IMR-90 (cell line): ENCODE measurements at regions not wholly inside any gene's neighbourhood (a gene's known extent, or its start where the extent isn't known, plus 50 kb on each side); places are given as distances from the start of the nearest gene placed in this dataset.

ENCODE experiments used
- ATAC-seq: fragments of 200-7000 bp; cut with Tn5 transposase; 2 replicates; pipeline ENCODE4 v1.9.1; 2020; ENCODE audit warnings: low read depth, mild to moderate bottlenecking, moderate library complexity
- BruUV-seq: library from RNA; stranded (reverse); fragments of 400-500 nt; replicated peaks from 2 replicates; lab custom pipeline; 2021; lab: Mats Ljungman, UMichigan
- CTCF ChIA-PET: fragments of 300-600 bp; formaldehyde crosslinking; extraction: SDS; loops from one replicate; lab custom pipeline; 2021; ENCODE audit warnings: antibody characterized with exemption; lab: Yijun Ruan, JAX
- POLR2A ChIA-PET: fragments of 300-600 bp; sonication (Branson Sonifier 250); formaldehyde crosslinking; loops from one replicate; lab custom pipeline; 2022; ENCODE audit warnings: antibody characterized with exemption; ENCODE audit not compliant: unreplicated experiment; lab: Charles Lee
- DNase-seq: peaks from one replicate; pipeline ENCODE4 v3.0.0; 2013
- H2AFZ ChIP-seq: replicated peaks from 2 replicates; pipeline ENCODE3; 2013; ENCODE audit warnings: low read length, mild to moderate bottlenecking; ENCODE audit not compliant: poor library complexity
- H2AK5ac ChIP-seq: 2 replicates; pipeline ENCODE4 v1.6.1; 2013; ENCODE audit warnings: low read depth, low read length, inconsistent platforms
- H2AK9ac ChIP-seq: replicated peaks from 2 replicates; pipeline ENCODE3; 2013; ENCODE audit warnings: mild to moderate bottlenecking, low read depth, low read length, moderate library complexity; ENCODE audit not compliant: poor library complexity
- H2BK120ac ChIP-seq: 2 replicates; pipeline ENCODE4 v1.6.1; 2013; ENCODE audit warnings: low read depth, low read length, inconsistent platforms
- H2BK15ac ChIP-seq: 3 replicates; pipeline ENCODE4 v1.6.1; 2013; ENCODE audit warnings: low read depth, low read length, inconsistent platforms
- H2BK20ac ChIP-seq: 2 replicates; pipeline ENCODE4 v1.6.1; 2013; ENCODE audit warnings: low read depth, mild to moderate bottlenecking, inconsistent platforms, low read length, moderate library complexity
- H2BK5ac ChIP-seq: 2 replicates; pipeline ENCODE4 v1.6.1; 2013; ENCODE audit warnings: mild to moderate bottlenecking, low read depth, low read length, inconsistent platforms; ENCODE audit not compliant: poor library complexity, severe bottlenecking
- H3K14ac ChIP-seq: replicated peaks from 2 replicates; pipeline ENCODE4 v1.6.1; 2013; ENCODE audit warnings: low read depth, low read length, inconsistent platforms
- H3K18ac ChIP-seq: 2 replicates; pipeline ENCODE4 v1.6.1; 2013; ENCODE audit warnings: low read depth, low read length, control low read depth
- H3K23ac ChIP-seq: 2 replicates; pipeline ENCODE4 v1.6.1; 2013; ENCODE audit warnings: low read depth, low read length, inconsistent platforms
- H3K27ac ChIP-seq: 2 replicates; pipeline ENCODE4 v1.5.1; 2013; ENCODE audit warnings: mild to moderate bottlenecking, control low read depth, low read length; ENCODE audit not compliant: insufficient read depth
- H3K27me3 ChIP-seq: 2 replicates; pipeline ENCODE4 v1.6.1; 2013; ENCODE audit warnings: low read length; ENCODE audit not compliant: control insufficient read depth, insufficient read depth
- H3K36me3 ChIP-seq: 2 replicates; pipeline ENCODE4 v1.6.1; 2013; ENCODE audit warnings: low read length, mixed read lengths; ENCODE audit not compliant: control insufficient read depth, insufficient read depth
- H3K4ac ChIP-seq: 2 replicates; pipeline ENCODE4 v1.6.1; 2013; ENCODE audit warnings: low read depth, low read length, inconsistent platforms
- H3K4me1 ChIP-seq: 2 replicates; pipeline ENCODE4 v1.6.1; 2013; ENCODE audit warnings: low read length, mixed read lengths; ENCODE audit not compliant: control insufficient read depth, insufficient read depth
- H3K4me2 ChIP-seq: 2 replicates; pipeline ENCODE4 v1.6.1; 2013; ENCODE audit warnings: low read depth, mild to moderate bottlenecking, control low read depth, low read length, moderate library complexity
- H3K4me3 ChIP-seq: 2 replicates; pipeline ENCODE4 v1.5.1; 2013; ENCODE audit warnings: low read depth, mild to moderate bottlenecking, control low read depth, low read length, moderate library complexity; ENCODE audit not compliant: insufficient read depth
- H3K56ac ChIP-seq: 2 replicates; pipeline ENCODE4 v1.6.1; 2013; ENCODE audit warnings: low read length, inconsistent platforms; ENCODE audit not compliant: insufficient read depth; ENCODE audit errors: extremely low read depth
- H3K79me1 ChIP-seq, 2 experiments: 2 replicates each; pipeline ENCODE4 v1.6.1; 2013; ENCODE audit warnings: low read length in 2 of 2, inconsistent platforms in 1 of 2, low read depth in 1 of 2
- H3K9ac ChIP-seq: 2 replicates; pipeline ENCODE4 v1.6.1; 2013; ENCODE audit warnings: low read depth, low read length, control low read depth
- H3K9me1 ChIP-seq: 2 replicates; pipeline ENCODE4 v1.6.1; 2013; ENCODE audit warnings: low read length, inconsistent platforms; ENCODE audit not compliant: insufficient read depth
- H3K9me3 ChIP-seq: 2 replicates; pipeline ENCODE4 v1.6.1; 2013; ENCODE audit warnings: low read length; ENCODE audit not compliant: control insufficient read depth, insufficient read depth
- H4K20me1 ChIP-seq: 2 replicates; pipeline ENCODE4 v1.6.1; 2013; ENCODE audit warnings: low read length, inconsistent platforms; ENCODE audit not compliant: insufficient read depth
- H4K5ac ChIP-seq: 2 replicates; pipeline ENCODE4 v1.6.1; 2013; ENCODE audit warnings: mild to moderate bottlenecking, low read depth, low read length, control low read depth
- H4K8ac ChIP-seq, 2 experiments: 2 replicates each; pipeline ENCODE4 v1.6.1; 2013; ENCODE audit warnings: low read depth in 2 of 2, low read length in 2 of 2, control low read depth in 1 of 2, inconsistent platforms in 1 of 2
- H4K91ac ChIP-seq: 2 replicates; pipeline ENCODE4 v1.6.1; 2013; ENCODE audit warnings: low read depth, low read length, inconsistent platforms; ENCODE audit not compliant: insufficient read depth
- BHLHE40 ChIP-seq: fragments of 150-350 bp; IDR thresholded peaks from 2 replicates; pipeline ENCODE4 v1.6.1; 2016; ENCODE audit warnings: mild to moderate bottlenecking, low read depth, low read length
- CEBPB ChIP-seq: IDR thresholded peaks from 2 replicates; pipeline ENCODE4 v1.6.1; 2012; ENCODE audit warnings: low read depth, low read length, improper control_type of control experiment
- CHD1 ChIP-seq: IDR thresholded peaks from 2 replicates; pipeline ENCODE4 v1.6.1; 2012; ENCODE audit warnings: low read depth, low read length, improper control_type of control experiment
- FOS ChIP-seq: fragments of 150-350 bp; IDR thresholded peaks from 2 replicates; pipeline ENCODE4 v1.6.1; 2016; ENCODE audit warnings: low read depth, low read length
- MAFK ChIP-seq: IDR thresholded peaks from 2 replicates; pipeline ENCODE4 v1.6.1; 2012; ENCODE audit warnings: low read depth, low read length, improper control_type of control experiment
- MAZ ChIP-seq: IDR thresholded peaks from 2 replicates; pipeline ENCODE4 v1.6.1; 2012; ENCODE audit warnings: low read depth, mild to moderate bottlenecking, low read length, improper control_type of control experiment, moderate library complexity, borderline replicate concordance
- MXI1 ChIP-seq: IDR thresholded peaks from 2 replicates; pipeline ENCODE4 v1.6.1; 2012; ENCODE audit warnings: low read depth, mild to moderate bottlenecking, low read length, moderate library complexity, borderline replicate concordance
- NFE2L2 ChIP-seq: fragments of 150-350 bp; IDR thresholded peaks from 2 replicates; pipeline ENCODE4 v1.6.1; 2016; ENCODE audit warnings: low read depth, mild to moderate bottlenecking, low read length
- POLR2A ChIP-seq: IDR thresholded peaks from 2 replicates; pipeline ENCODE4 v1.6.1; 2012; ENCODE audit warnings: mild to moderate bottlenecking, low read depth, low read length
- RAD21 ChIP-seq: IDR thresholded peaks from 2 replicates; pipeline ENCODE4 v1.6.1; 2012; ENCODE audit warnings: low read length, improper control_type of control experiment
- RCOR1 ChIP-seq: IDR thresholded peaks from 2 replicates; pipeline ENCODE4 v1.6.1; 2012; ENCODE audit warnings: mild to moderate bottlenecking, low read length, improper control_type of control experiment; ENCODE audit not compliant: insufficient replicate concordance
- RFX5 ChIP-seq: IDR thresholded peaks from 2 replicates; pipeline ENCODE4 v1.8.0; 2012; ENCODE audit warnings: low read depth, mild to moderate bottlenecking, low read length, moderate library complexity
- SMC3 ChIP-seq: fragments of 150-350 bp; IDR thresholded peaks from 2 replicates; pipeline ENCODE4 v1.6.1; 2016; ENCODE audit warnings: low read depth, mild to moderate bottlenecking, antibody characterized with exemption, low read length, moderate library complexity
- WGBS, 2 experiments: methylation state at CpG; one replicate each; pipeline versions ENCODE4 v1.1.5 to v1.1.7; 2013; ENCODE audit warnings: missing lambda C conversion rate in 2 of 2; ENCODE audit not compliant: insufficient read length in 1 of 2; ENCODE audit errors: extremely low coverage in 2 of 2; 5-methylcytosine and 5-hydroxymethylcytosine counted together
- dilution Hi-C: fragments of 300-500 bp; cut with HindIII; formaldehyde crosslinking; loops from one replicate; pipeline ENCODE4 v1.14.3; 2018; ENCODE audit warnings: low sequenced_read_pairs; ENCODE audit not compliant: unreplicated experiment
- in situ Hi-C: fragments of 300-500 bp; cut with MboI; formaldehyde crosslinking; loops from 3 replicates; pipeline ENCODE4 v1.14.3; 2019; ENCODE audit warnings: low sequenced_read_pairs, inconsistent platforms, mixed read lengths
- intact Hi-C: fragments of 100-400 bp; cut with micrococcal nuclease; formaldehyde crosslinking; loops from 2 replicates; pipeline ENCODE4 v1.10.0; 2022
- TF ChIP-seq, protein P1 (sequence below): fragments of 150-350 bp; IDR thresholded peaks from 2 replicates; pipeline ENCODE4 v1.6.1; 2016; ENCODE audit warnings: low read depth, mild to moderate bottlenecking, low read length, moderate library complexity, borderline replicate concordance
- TF ChIP-seq, protein P2 (sequence below): fragments of 150-350 bp; IDR thresholded peaks from 2 replicates; pipeline ENCODE4 v1.6.1; 2017; ENCODE audit warnings: mild to moderate bottlenecking, antibody characterized with exemption, low read length, low read depth
- TF ChIP-seq, protein P3 (sequence below): conservative IDR thresholded peaks from 2 replicates; pipeline ENCODE4 v1.5.1; 2012; ENCODE audit warnings: mild to moderate bottlenecking, low read depth, low read length, improper control_type of control experiment

DNA sequence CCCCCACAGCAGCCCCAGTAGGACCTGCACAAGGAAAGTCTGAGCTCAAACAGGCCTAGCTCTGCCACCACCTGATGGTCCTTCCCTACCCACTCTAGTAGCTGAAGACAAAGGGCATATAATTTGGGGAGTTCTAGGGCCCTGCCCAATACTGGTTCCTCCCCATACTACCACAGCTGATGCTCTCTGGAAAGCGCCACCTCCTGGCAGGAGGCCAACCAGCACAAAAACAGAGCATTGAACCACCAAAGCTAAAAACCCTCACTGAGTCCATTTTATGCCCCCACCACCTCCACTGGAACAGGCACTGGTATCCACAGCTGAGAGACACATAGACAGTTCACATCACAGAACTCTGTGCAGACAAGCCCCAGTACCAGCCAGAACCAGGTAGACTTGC is 1276.8 kb downstream of the OLFM4 start:
- intact Hi-C loops, result no loop called here
- no TSS peak for BruUV-seq
- CTCF ChIA-PET, result no interaction called here

More for the DNA sequence above, 1276.8 kb downstream of the OLFM4 start:
- in situ Hi-C loops, result no loop called here
- Histone ChIP-seq H3K9ac (no peak overlapping the region), H2AK9ac (no peak overlapping the region), H2BK5ac (no peak overlapping the region), H2AK5ac (no peak overlapping the region), H3K4me2 (no peak overlapping the region), H3K27ac (no peak overlapping the region), H3K27me3 (no peaks in the 10 kb centered on the region), H3K4me3 (no peak overlapping the region), H2BK120ac (no peak overlapping the region), H3K14ac (no peak overlapping the region), H3K36me3 (no peaks in the 10 kb centered on the region), H3K4me1 (no peaks in the 10 kb centered on the region), H3K18ac (no peak overlapping the region), H2BK15ac (no peak overlapping the region), H4K8ac (no peak overlapping the region), H3K4ac (no peak overlapping the region), H2BK20ac (no peak overlapping the region), H3K56ac (no peak overlapping the region), H4K20me1 (no peaks in the 10 kb centered on the region), H4K5ac (no peak overlapping the region), H3K9me1 (no peaks in the 10 kb centered on the region), H2AFZ (no peak overlapping the region), H3K23ac (no peak overlapping the region), H3K9me3 (peaks cover 13% of the 10 kb centered on the region), H4K91ac (no peak overlapping the region), H3K79me1 (no peaks in the 10 kb centered on the region)
- POLR2A ChIA-PET, result no interaction called here
- no peak for DNase-seq
- ATAC-seq, result no peak
- no CpG with 5 or more reads among the region's 1 CpG for WGBS, 2 experiments
- dilution Hi-C loops, result no loop called here
- no peak for TF ChIP-seq RFX5
- TF ChIP-seq, protein P1, sequence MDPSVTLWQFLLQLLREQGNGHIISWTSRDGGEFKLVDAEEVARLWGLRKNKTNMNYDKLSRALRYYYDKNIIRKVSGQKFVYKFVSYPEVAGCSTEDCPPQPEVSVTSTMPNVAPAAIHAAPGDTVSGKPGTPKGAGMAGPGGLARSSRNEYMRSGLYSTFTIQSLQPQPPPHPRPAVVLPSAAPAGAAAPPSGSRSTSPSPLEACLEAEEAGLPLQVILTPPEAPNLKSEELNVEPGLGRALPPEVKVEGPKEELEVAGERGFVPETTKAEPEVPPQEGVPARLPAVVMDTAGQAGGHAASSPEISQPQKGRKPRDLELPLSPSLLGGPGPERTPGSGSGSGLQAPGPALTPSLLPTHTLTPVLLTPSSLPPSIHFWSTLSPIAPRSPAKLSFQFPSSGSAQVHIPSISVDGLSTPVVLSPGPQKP, result no peak
- no peak for TF ChIP-seq BHLHE40
- TF ChIP-seq MAZ, result no peak
- TF ChIP-seq RCOR1, result no peak
- TF ChIP-seq RAD21, result no peak
- TF ChIP-seq SMC3, result no peak
- TF ChIP-seq NFE2L2, result no peak
- no peak for TF ChIP-seq FOS
- TF ChIP-seq, protein P2, sequence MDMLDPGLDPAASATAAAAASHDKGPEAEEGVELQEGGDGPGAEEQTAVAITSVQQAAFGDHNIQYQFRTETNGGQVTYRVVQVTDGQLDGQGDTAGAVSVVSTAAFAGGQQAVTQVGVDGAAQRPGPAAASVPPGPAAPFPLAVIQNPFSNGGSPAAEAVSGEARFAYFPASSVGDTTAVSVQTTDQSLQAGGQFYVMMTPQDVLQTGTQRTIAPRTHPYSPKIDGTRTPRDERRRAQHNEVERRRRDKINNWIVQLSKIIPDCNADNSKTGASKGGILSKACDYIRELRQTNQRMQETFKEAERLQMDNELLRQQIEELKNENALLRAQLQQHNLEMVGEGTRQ, result no peak
- no peak for TF ChIP-seq CHD1
- no peak for TF ChIP-seq POLR2A
- no peak for TF ChIP-seq MXI1
- no peak for TF ChIP-seq CEBPB
- no peak for TF ChIP-seq MAFK
- TF ChIP-seq, protein P3, sequence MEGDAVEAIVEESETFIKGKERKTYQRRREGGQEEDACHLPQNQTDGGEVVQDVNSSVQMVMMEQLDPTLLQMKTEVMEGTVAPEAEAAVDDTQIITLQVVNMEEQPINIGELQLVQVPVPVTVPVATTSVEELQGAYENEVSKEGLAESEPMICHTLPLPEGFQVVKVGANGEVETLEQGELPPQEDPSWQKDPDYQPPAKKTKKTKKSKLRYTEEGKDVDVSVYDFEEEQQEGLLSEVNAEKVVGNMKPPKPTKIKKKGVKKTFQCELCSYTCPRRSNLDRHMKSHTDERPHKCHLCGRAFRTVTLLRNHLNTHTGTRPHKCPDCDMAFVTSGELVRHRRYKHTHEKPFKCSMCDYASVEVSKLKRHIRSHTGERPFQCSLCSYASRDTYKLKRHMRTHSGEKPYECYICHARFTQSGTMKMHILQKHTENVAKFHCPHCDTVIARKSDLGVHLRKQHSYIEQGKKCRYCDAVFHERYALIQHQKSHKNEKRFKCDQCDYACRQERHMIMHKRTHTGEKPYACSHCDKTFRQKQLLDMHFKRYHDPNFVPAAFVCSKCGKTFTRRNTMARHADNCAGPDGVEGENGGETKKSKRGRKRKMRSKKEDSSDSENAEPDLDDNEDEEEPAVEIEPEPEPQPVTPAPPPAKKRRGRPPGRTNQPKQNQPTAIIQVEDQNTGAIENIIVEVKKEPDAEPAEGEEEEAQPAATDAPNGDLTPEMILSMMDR, result no peak
